IPS DF 6.9 (cell line): ENCODE measurements at regions not wholly inside any gene's neighbourhood (a gene's known extent, or its start where the extent isn't known, plus 50 kb on each side); places are given as distances from the start of the nearest gene placed in this dataset.

Experiments
- DNase-seq: peaks from one replicate; pipeline ENCODE4 v3.0.0-alpha.2; 2013; ENCODE audit warnings: low read depth, low spot score
- H3K27ac ChIP-seq: one replicate; pipeline ENCODE4 v1.5.1; 2013; ENCODE audit warnings: low read length, control low read depth
- H3K27me3 ChIP-seq: 2 replicates; pipeline ENCODE4 v1.6.1; 2013; ENCODE audit warnings: mild to moderate bottlenecking, low read length; ENCODE audit not compliant: control insufficient read depth, insufficient read depth
- H3K36me3 ChIP-seq: 2 replicates; pipeline ENCODE4 v1.6.1; 2013; ENCODE audit warnings: low read length; ENCODE audit not compliant: control insufficient read depth, insufficient read depth
- H3K4me1 ChIP-seq: 2 replicates; pipeline ENCODE4 v1.6.1; 2013; ENCODE audit warnings: low read length; ENCODE audit not compliant: control insufficient read depth, insufficient read depth
- H3K4me3 ChIP-seq: 2 replicates; pipeline ENCODE4 v1.5.1; 2013; ENCODE audit warnings: mild to moderate bottlenecking, low read length
- H3K9me3 ChIP-seq: 2 replicates; pipeline ENCODE4 v1.6.1; 2013; ENCODE audit warnings: low read length, inconsistent platforms; ENCODE audit not compliant: control insufficient read depth, insufficient read depth
- WGBS: extraction: QIAGEN DNeasy Blood & Tissue Kit; methylation state at CpG from one replicate; pipeline ENCODE4 v1.1.7; 2013; ENCODE audit warnings: mixed read lengths, missing lambda C conversion rate; ENCODE audit not compliant: insufficient read length, insufficient coverage; 5-methylcytosine and 5-hydroxymethylcytosine counted together

GRCh38 chr18:66110607-66111006, 359.8 kb downstream of the CDH7 start:
- WGBS = no CpG with 5 or more reads among the region's 1 CpG
- Histone ChIP-seq H3K36me3 (no peaks in the 10 kb centered on the region), H3K4me1 (no peaks in the 10 kb centered on the region), H3K27ac (no peak overlapping the region), H3K4me3 (no peak overlapping the region), H3K27me3 (no peaks in the 10 kb centered on the region), H3K9me3 (no peaks in the 10 kb centered on the region)
- DNase-seq = no peak

DNA sequence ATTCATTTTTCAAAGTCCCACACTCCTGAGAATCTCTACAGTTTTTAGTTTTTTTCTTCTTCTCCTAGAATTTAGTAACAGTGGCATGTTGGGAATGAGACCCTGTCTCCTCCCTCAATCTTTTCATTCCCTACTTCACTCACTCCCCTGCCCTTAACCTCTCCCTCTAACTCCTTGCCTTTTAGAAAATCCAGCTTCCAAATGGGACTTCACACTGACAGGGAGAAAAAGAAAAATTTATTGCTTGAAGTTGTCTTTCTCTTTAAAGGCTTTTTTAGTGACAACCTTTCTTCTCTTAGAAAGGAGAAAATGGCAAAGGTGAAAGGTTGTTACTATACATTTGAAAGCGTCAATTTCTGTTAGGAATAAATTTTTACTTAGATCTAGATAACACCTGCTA, 359.2 kb downstream of the CDH7 start:
- WGBS = no CpG with 5 or more reads among the region's 1 CpG
- Histone ChIP-seq H3K36me3 (no peaks in the 10 kb centered on the region), H3K27ac (no peak overlapping the region), H3K4me3 (no peak overlapping the region), H3K4me1 (no peaks in the 10 kb centered on the region; the same call in 1 of the 2 replicates), H3K27me3 (no peaks in the 10 kb centered on the region), H3K9me3 (no peaks in the 10 kb centered on the region)
- no peak for DNase-seq

DNA sequence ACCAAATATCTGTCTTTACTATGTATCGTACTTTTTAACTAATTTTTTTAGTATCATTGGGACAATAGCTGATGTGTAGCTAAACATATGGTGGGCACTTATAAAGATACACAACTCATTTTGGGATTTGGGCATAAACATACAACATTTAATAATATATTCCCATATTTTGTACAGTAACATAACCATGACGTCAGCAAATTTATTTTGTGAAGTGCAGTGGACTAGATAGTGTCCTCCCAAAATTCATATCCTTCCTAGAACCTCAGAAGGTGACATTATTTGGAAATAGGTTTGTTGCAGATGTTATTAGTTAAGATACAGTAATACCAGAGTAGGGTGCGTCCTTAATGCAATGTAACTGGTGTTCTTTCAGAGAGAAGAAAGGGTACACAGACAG, 356.7 kb downstream of the CDH7 start:
- Histone ChIP-seq H3K4me1 (no peaks in the 10 kb centered on the region; the same call in 1 of the 2 replicates), H3K9me3 (no peaks in the 10 kb centered on the region), H3K36me3 (no peaks in the 10 kb centered on the region), H3K27ac (no peak overlapping the region), H3K27me3 (no peaks in the 10 kb centered on the region), H3K4me3 (no peak overlapping the region)
- no peak for DNase-seq
- no CpG with 5 or more reads among the region's 3 CpGs for WGBS

DNA sequence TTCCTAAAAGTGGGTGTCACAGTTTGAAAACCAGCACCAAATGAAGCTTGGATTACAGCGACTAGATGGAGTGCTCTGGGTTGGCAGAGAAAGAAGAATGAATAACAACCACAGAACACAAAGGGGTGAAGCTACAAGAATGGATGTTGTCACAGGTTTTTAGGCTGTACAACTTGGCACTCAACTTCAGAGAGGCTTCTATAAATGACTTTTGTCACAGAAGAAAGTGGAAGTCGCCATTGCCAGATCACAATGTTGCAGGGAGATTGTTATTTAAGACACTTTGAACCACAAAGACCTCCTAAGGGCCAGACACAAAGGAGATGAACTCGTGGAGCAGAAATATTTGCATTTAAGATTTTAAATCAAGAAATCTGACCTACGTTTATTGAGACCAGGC, 354.2 kb downstream of the CDH7 start:
- peak; percentile 7 for DNase-seq
- H3K27ac ChIP-seq = no peak overlapping the region
- H3K9me3 ChIP-seq = no peaks in the 10 kb centered on the region
- no peaks in the 10 kb centered on the region for H3K36me3 ChIP-seq
- H3K4me1 ChIP-seq = no peaks in the 10 kb centered on the region; the same call in 1 of the 2 replicates
- no peaks in the 10 kb centered on the region for H3K27me3 ChIP-seq
- H3K4me3 ChIP-seq = no peak overlapping the region
- no CpG with 5 or more reads among the region's 4 CpGs for WGBS

DNA sequence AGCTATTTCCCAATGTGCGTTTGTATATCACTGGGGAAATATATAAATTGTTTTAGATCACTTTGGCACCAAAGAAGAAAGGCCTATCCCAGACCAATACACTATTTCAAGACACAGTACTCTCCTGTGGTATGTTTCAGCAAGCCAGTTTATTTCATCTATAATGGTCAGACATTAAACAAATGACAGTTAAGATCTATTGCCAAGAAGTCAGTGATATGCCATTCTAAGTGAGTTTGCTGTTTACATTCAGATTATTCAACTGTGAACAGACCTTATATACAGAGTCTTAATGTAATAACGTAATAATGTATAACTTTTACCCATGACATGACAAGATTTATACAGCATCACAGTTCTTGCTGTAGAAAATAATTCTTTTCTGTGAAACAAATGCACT, 352.7 kb downstream of the CDH7 start:
- Histone ChIP-seq H3K4me1 (no peaks in the 10 kb centered on the region; the same call in 1 of the 2 replicates), H3K4me3 (no peak overlapping the region), H3K27me3 (no peaks in the 10 kb centered on the region), H3K9me3 (no peaks in the 10 kb centered on the region), H3K36me3 (no peaks in the 10 kb centered on the region), H3K27ac (no peak overlapping the region)
- no CpG with 5 or more reads among the region's 2 CpGs for WGBS
- no peak for DNase-seq

- H3K9me3 ChIP-seq = no peaks in the 10 kb centered on the region
- no peak overlapping the region for H3K4me3 ChIP-seq
- H3K27ac ChIP-seq = no peak overlapping the region
- no peaks in the 10 kb centered on the region for H3K27me3 ChIP-seq
- no peaks in the 10 kb centered on the region for H3K4me1 ChIP-seq
- DNase-seq = no peak
- no CpG with 5 or more reads among the region's 2 CpGs for WGBS
- H3K36me3 ChIP-seq = no peaks in the 10 kb centered on the region
Measured at GRCh38 chr18:66083078-66083477, 332.3 kb downstream of the CDH7 start.

- no peaks in the 10 kb centered on the region for H3K36me3 ChIP-seq
- H3K27ac ChIP-seq = no peak overlapping the region
- WGBS = no CpG with 5 or more reads among the region's 1 CpG
Measured at GRCh38 chr18:66078925-66079800, 328.4 kb downstream of the CDH7 start.

DNA sequence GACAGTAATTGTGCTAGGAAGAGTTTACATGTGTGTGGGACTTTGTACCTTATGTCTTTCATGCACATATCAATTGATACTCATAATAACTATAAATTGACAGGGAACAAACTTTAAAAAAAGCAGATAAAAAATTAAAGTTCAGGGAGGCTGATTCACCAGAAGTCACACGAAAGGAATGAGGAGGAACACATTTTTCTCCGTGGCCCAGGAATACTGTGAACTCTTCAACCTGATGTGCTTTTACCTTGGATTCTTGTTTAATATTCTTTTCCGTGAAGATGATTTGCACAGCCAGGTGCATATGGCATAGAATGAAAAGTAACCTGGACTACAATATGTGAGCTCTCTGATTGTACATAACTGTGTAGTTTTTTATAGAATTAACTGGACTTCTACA, 326.3 kb downstream of the CDH7 start:
- no peak for DNase-seq
- no peaks in the 10 kb centered on the region for H3K9me3 ChIP-seq
- no CpG with 5 or more reads among the region's 3 CpGs for WGBS
- no peak overlapping the region for H3K27ac ChIP-seq
- H3K27me3 ChIP-seq = no peaks in the 10 kb centered on the region
- H3K4me1 ChIP-seq = no peaks in the 10 kb centered on the region
- no peak overlapping the region for H3K4me3 ChIP-seq
- H3K36me3 ChIP-seq = no peaks in the 10 kb centered on the region

More at GRCh38 chr18:66078925-66079800, 328.4 kb downstream of the CDH7 start:
- Histone ChIP-seq H3K9me3 (no peaks in the 10 kb centered on the region), H3K27me3 (no peaks in the 10 kb centered on the region), H3K4me1 (no peaks in the 10 kb centered on the region), H3K4me3 (no peak overlapping the region)
- no peak for DNase-seq

- Histone ChIP-seq H3K4me3 (no peak overlapping the region), H3K4me1 (no peaks in the 10 kb centered on the region), H3K27ac (no peak overlapping the region), H3K27me3 (no peaks in the 10 kb centered on the region), H3K9me3 (no peaks in the 10 kb centered on the region), H3K36me3 (no peaks in the 10 kb centered on the region)
- no peak for DNase-seq
- WGBS = no CpG with 5 or more reads among the region's 2 CpGs
Measured at GRCh38 chr18:66066191-66066590, 315.4 kb downstream of the CDH7 start.

- H3K9me3 ChIP-seq = no peaks in the 10 kb centered on the region
- no peaks in the 10 kb centered on the region for H3K27me3 ChIP-seq
- WGBS = 100% methylated on average over 1 of the region's 1 CpG
- H3K27ac ChIP-seq = no peak overlapping the region
- no peaks in the 10 kb centered on the region for H3K4me1 ChIP-seq
- no peak for DNase-seq
- H3K4me3 ChIP-seq = no peak overlapping the region
- H3K36me3 ChIP-seq = no peaks in the 10 kb centered on the region
Measured at GRCh38 chr18:66048406-66048805, 297.6 kb downstream of the CDH7 start.
